Neural cell (in vitro differentiated cells): ENCODE measurements at regions not wholly inside any gene's neighbourhood (a gene's known extent, or its start where the extent isn't known, plus 50 kb on each side); places are given as distances from the start of the nearest gene placed in this dataset.

Experiments used
- H2AFZ ChIP-seq: fragments of 200-600, 300-800 bp; sonication (generic), shearing (Covaris generic); 2 replicates; pipeline ENCODE4 v1.6.0; 2014; ENCODE audit warnings: low read depth, mild to moderate bottlenecking, antibody characterized with exemption, low read length, moderate library complexity
- H3F3A ChIP-seq: fragments of 200-600 bp; shearing (Covaris generic); 2 replicates; pipeline ENCODE4 v1.6.1; 2016; ENCODE audit warnings: mild to moderate bottlenecking, moderate library complexity, mixed read lengths, antibody characterized with exemption, low read length; ENCODE audit not compliant: insufficient read depth, poor library complexity, severe bottlenecking
- H3K27ac ChIP-seq: fragments of 200-600, 300-800 bp; sonication (generic), shearing (Covaris generic); 2 replicates; pipeline ENCODE4 v1.5.1; 2014; ENCODE audit warnings: mild to moderate bottlenecking, low read length, moderate library complexity
- H3K27me3 ChIP-seq: fragments of 300-800, 200-600 bp; sonication (generic), shearing (Covaris generic); 2 replicates; pipeline ENCODE4 v1.6.0; 2014; ENCODE audit warnings: mild to moderate bottlenecking, low read depth, low read length, moderate library complexity; ENCODE audit not compliant: insufficient read depth
- H3K36me3 ChIP-seq: fragments of 300-800, 200-600 bp; sonication (generic), shearing (Covaris generic); 2 replicates; pipeline ENCODE4 v1.5.1; 2014; ENCODE audit warnings: mild to moderate bottlenecking, antibody characterized with exemption, low read length, moderate library complexity; ENCODE audit not compliant: insufficient read depth
- H3K4me2 ChIP-seq: fragments of 300-800, 200-600 bp; sonication (generic), shearing (Covaris generic); 2 replicates; pipeline ENCODE4 v1.6.0; 2014; ENCODE audit warnings: mild to moderate bottlenecking, low read length
- H3K4me3 ChIP-seq: fragments of 300-800, 200-600 bp; sonication (generic), shearing (Covaris generic); 2 replicates; pipeline ENCODE4 v1.5.1; 2014; ENCODE audit warnings: mild to moderate bottlenecking, low read length, moderate library complexity
- H3K79me2 ChIP-seq: fragments of 200-600 bp; shearing (Covaris generic); replicated peaks from 2 replicates; pipeline ENCODE4 v1.6.0; 2014; ENCODE audit warnings: mild to moderate bottlenecking, low read length, moderate library complexity; ENCODE audit not compliant: insufficient read depth
- H3K9ac ChIP-seq: fragments of 300-800, 200-600 bp; sonication (generic), shearing (Covaris generic); 2 replicates; pipeline ENCODE4 v1.6.1; 2016; ENCODE audit warnings: mild to moderate bottlenecking, low read length, mixed read lengths
- H3K9me2 ChIP-seq: fragments of 200-600 bp; shearing (Covaris generic); 2 replicates; pipeline ENCODE4 v1.6.1; 2016; ENCODE audit warnings: mild to moderate bottlenecking, low read length, mixed read lengths; ENCODE audit not compliant: insufficient read depth
- H3K9me3 ChIP-seq: fragments of 200-600, 300-800 bp; sonication (generic), shearing (Covaris generic); 2 replicates; pipeline ENCODE4 v1.6.1; 2016; ENCODE audit warnings: mild to moderate bottlenecking, mixed run types, low read length, moderate library complexity, mixed read lengths
- H4K20me1 ChIP-seq: fragments of 200-600 bp; shearing (Covaris generic); 2 replicates; pipeline ENCODE4 v1.6.1; 2016; ENCODE audit warnings: mild to moderate bottlenecking, mixed run types; ENCODE audit not compliant: insufficient read depth
- CTCF ChIP-seq: fragments of 450-650 bp; IDR thresholded peaks from 2 replicates; pipeline ENCODE4 v1.5.1; 2014; ENCODE audit warnings: antibody characterized with exemption, mild to moderate bottlenecking, moderate library complexity; ENCODE audit not compliant: poor library complexity, severe bottlenecking
- EP300 ChIP-seq: fragments of 450-650 bp; conservative IDR thresholded peaks from 2 replicates; pipeline ENCODE4 v1.6.1; 2014; ENCODE audit warnings: antibody characterized with exemption, mild to moderate bottlenecking, moderate library complexity; ENCODE audit not compliant: poor library complexity, severe bottlenecking
- EZH2 ChIP-seq: fragments of 200-600, 300-800 bp; shearing (Covaris generic), sonication (generic); IDR thresholded peaks from 2 replicates; pipeline ENCODE4 v1.6.1; 2014; ENCODE audit warnings: antibody characterized with exemption, low read length, borderline replicate concordance, mild to moderate bottlenecking; ENCODE audit not compliant: insufficient read depth, poor library complexity, severe bottlenecking
- POLR2AphosphoS5 ChIP-seq: IDR thresholded peaks from 2 replicates; pipeline ENCODE4 v1.6.1; 2012
- RAD21 ChIP-seq: fragments of 450-650 bp; conservative IDR thresholded peaks from 2 replicates; pipeline ENCODE4 v1.6.1; 2014; ENCODE audit warnings: antibody characterized with exemption, mild to moderate bottlenecking, moderate library complexity
- REST ChIP-seq: IDR thresholded peaks from 2 replicates; pipeline ENCODE4 v1.6.1; 2012; ENCODE audit warnings: borderline replicate concordance
- SMC3 ChIP-seq: fragments of 450-650 bp; conservative IDR thresholded peaks from 2 replicates; pipeline ENCODE4 v1.6.1; 2014; ENCODE audit warnings: antibody characterized with exemption, mild to moderate bottlenecking, moderate library complexity; ENCODE audit not compliant: poor library complexity
- TAF1 ChIP-seq: IDR thresholded peaks from 2 replicates; pipeline ENCODE4 v1.6.1; 2012; ENCODE audit warnings: low read depth

- Histone ChIP-seq H3K27ac (no peak overlapping the region), H3K4me2 (no peak overlapping the region), H3K4me3 (no peak overlapping the region), H3K9me3 (no peaks in the 10 kb centered on the region), H3K9me2 (no peaks in the 10 kb centered on the region), H3K9ac (no peak overlapping the region), H3K36me3 (no peaks in the 10 kb centered on the region), H4K20me1 (no peaks in the 10 kb centered on the region), H3K27me3 (no peaks in the 10 kb centered on the region), H2AFZ (no peak overlapping the region), H3F3A (no peaks in the 10 kb centered on the region), H3K79me2 (no peaks in the 10 kb centered on the region)
- no peak for TF ChIP-seq TAF1
- TF ChIP-seq REST: no peak
- no peak for TF ChIP-seq EP300
- TF ChIP-seq CTCF: no peak
These were observed 113.1 kb upstream of the VCX2 start for GRCh38 chrX:8284131-8284530.

- Histone ChIP-seq H3K27ac (no peak overlapping the region), H3K9ac (no peak overlapping the region), H3K4me2 (no peak overlapping the region), H3K36me3 (no peaks in the 10 kb centered on the region), H3K4me3 (no peak overlapping the region), H4K20me1 (no peaks in the 10 kb centered on the region), H3K27me3 (no peaks in the 10 kb centered on the region), H2AFZ (no peak overlapping the region), H3K9me3 (no peaks in the 10 kb centered on the region), H3K79me2 (no peaks in the 10 kb centered on the region), H3K9me2 (no peaks in the 10 kb centered on the region), H3F3A (no peaks in the 10 kb centered on the region)
- peak; percentile 71 for TF ChIP-seq EP300
- no peak for TF ChIP-seq TAF1
- TF ChIP-seq POLR2AphosphoS5: no peak
These were observed 117.5 kb upstream of the VCX2 start for GRCh38 chrX:8288590-8288989.

GRCh38 chrX:8289523-8289922, 118.5 kb upstream of the VCX2 start:
- Histone ChIP-seq H3K9ac (no peak overlapping the region), H2AFZ (no peak overlapping the region), H3K79me2 (no peaks in the 10 kb centered on the region), H3K36me3 (no peaks in the 10 kb centered on the region), H3K9me3 (no peaks in the 10 kb centered on the region), H3K27ac (no peak overlapping the region), H3F3A (no peaks in the 10 kb centered on the region), H4K20me1 (no peaks in the 10 kb centered on the region), H3K9me2 (no peaks in the 10 kb centered on the region), H3K4me2 (no peak overlapping the region), H3K27me3 (no peaks in the 10 kb centered on the region), H3K4me3 (no peak overlapping the region)
- TF ChIP-seq POLR2AphosphoS5 (no peak), EZH2 (no peak), SMC3 (no peak), EP300 (no peak), CTCF (no peak), RAD21 (no peak)
